Progenitor cell of endocrine pancreas (in vitro differentiated cells): ENCODE measurements at regions not wholly inside any gene's neighbourhood (a gene's known extent, or its start where the extent isn't known, plus 50 kb on each side); places are given as distances from the start of the nearest gene placed in this dataset.
"Not testable (repeated sequence)": the region's sequence is repeated elsewhere in the genome, so short reads cannot be mapped to it uniquely, and the experiment has no call there.

Experiments used
- DNase-seq: peaks from one replicate; pipeline ENCODE4 v3.0.0; 2021; ENCODE audit warnings: low spot score; ENCODE audit not compliant: unreplicated experiment
- H3K27ac Mint-ChIP-seq: 2 replicates; pipeline ENCODE4 v1.8.0; 2021; ENCODE audit warnings: mild to moderate bottlenecking, moderate library complexity, mixed read lengths
- H3K27me3 Mint-ChIP-seq: 2 replicates; pipeline ENCODE4 v1.8.0; 2021; ENCODE audit warnings: mixed read lengths
- H3K36me3 Mint-ChIP-seq: 2 replicates; pipeline ENCODE4 v1.8.0; 2022; ENCODE audit warnings: mixed read lengths; ENCODE audit not compliant: insufficient read depth
- H3K4me1 Mint-ChIP-seq: 2 replicates; pipeline ENCODE4 v1.8.0; 2021; ENCODE audit warnings: low read depth, mixed read lengths
- H3K4me3 Mint-ChIP-seq: 2 replicates; pipeline ENCODE4 v1.8.0; 2021; ENCODE audit warnings: low read depth, mild to moderate bottlenecking, moderate library complexity, mixed read lengths
- H3K9me3 Mint-ChIP-seq: 2 replicates; pipeline ENCODE4 v1.8.0; 2021; ENCODE audit warnings: low read depth, mixed read lengths
- TF ChIP-seq, protein P1 (sequence below): fragments of 200-600 bp; sonication (generic); IDR thresholded peaks from one replicate; pipeline ENCODE4 v1.5.0; 2021; ENCODE audit warnings: antibody characterized with exemption, mild to moderate bottlenecking; ENCODE audit not compliant: unreplicated experiment

DNA sequence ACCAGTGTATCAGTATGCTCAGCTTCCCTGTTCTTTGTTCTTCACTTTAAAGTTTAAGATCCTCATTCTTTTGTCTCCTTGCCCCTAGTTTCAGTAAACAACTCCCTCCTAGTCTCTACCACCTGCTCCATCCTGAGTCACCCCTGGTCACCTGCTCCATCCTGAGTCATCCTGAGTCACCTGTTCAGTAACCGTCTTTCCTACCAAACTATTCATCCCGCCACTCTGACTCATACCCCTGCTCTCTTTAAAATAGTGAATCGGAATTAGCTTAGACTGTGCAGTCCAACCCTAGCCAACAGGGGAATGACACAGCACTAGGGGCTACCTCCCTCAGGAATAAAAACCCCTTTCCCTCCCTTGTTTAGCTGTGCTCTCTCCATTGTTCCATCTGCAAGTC is 888.1 kb upstream of the MDGA2 start:
- H3K4me1 Mint-ChIP-seq: peaks cover 3% of the 10 kb centered on the region
- peaks cover 15% of the 10 kb centered on the region for H3K9me3 Mint-ChIP-seq
- peaks cover 3% of the 10 kb centered on the region for H3K36me3 Mint-ChIP-seq
- no peak for DNase-seq
- H3K4me3 Mint-ChIP-seq: no peak overlapping the region
- H3K27ac Mint-ChIP-seq: no peak overlapping the region
- TF ChIP-seq, protein P1, sequence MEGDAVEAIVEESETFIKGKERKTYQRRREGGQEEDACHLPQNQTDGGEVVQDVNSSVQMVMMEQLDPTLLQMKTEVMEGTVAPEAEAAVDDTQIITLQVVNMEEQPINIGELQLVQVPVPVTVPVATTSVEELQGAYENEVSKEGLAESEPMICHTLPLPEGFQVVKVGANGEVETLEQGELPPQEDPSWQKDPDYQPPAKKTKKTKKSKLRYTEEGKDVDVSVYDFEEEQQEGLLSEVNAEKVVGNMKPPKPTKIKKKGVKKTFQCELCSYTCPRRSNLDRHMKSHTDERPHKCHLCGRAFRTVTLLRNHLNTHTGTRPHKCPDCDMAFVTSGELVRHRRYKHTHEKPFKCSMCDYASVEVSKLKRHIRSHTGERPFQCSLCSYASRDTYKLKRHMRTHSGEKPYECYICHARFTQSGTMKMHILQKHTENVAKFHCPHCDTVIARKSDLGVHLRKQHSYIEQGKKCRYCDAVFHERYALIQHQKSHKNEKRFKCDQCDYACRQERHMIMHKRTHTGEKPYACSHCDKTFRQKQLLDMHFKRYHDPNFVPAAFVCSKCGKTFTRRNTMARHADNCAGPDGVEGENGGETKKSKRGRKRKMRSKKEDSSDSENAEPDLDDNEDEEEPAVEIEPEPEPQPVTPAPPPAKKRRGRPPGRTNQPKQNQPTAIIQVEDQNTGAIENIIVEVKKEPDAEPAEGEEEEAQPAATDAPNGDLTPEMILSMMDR: no peak
- no peaks in the 10 kb centered on the region for H3K27me3 Mint-ChIP-seq

DNA sequence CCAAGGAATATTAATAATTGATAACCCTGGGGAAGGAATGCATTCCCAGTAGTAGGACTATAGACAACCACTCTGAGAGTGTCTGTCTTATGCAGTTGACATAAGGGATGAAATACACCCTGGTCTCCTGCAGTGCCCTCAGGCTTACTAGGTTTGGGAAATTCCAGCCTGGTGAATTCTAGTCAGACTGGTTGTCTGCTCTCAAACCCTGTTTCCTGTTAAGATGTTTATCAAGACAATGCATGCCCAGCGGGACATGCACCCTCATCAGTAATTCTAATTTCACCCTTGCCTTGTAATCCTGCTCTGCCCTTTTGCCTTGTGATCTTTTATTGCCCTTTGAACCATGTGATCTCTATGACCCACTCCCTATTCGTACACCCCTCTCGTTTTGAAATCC is 886.0 kb upstream of the MDGA2 start:
- H3K27me3 Mint-ChIP-seq, H3K36me3 Mint-ChIP-seq, H3K4me3 Mint-ChIP-seq, DNase-seq, H3K4me1 Mint-ChIP-seq: not testable (repeated sequence)
- H3K27ac Mint-ChIP-seq: peak overlapping the region; percentile 2
- H3K9me3 Mint-ChIP-seq: peaks cover 15% of the 10 kb centered on the region

DNA sequence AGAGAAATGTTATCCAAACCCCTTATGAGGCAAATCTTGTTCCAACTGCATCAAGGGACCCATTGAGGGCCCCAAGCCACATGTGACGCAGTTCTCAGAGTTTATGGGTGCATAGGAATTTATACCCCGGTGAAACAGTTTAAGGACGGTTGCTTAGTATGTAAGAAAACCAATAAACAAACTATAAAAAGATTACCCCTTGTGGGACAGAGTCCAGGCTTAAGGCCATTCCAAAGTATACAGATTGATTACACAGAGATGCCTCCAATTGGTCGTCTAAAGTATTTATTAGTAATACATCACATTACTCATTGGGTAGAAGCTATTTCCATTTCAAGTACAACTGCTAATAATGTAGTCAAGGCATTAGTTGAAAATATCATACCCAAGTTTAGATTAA is 885.0 kb upstream of the MDGA2 start:
- no peak overlapping the region for H3K27ac Mint-ChIP-seq
- H3K4me1 Mint-ChIP-seq: no peaks in the 10 kb centered on the region
- peaks cover 15% of the 10 kb centered on the region for H3K9me3 Mint-ChIP-seq
- TF ChIP-seq, protein P1: no peak
- DNase-seq: no peak
- peaks cover 3% of the 10 kb centered on the region for H3K36me3 Mint-ChIP-seq
- no peaks in the 10 kb centered on the region for H3K27me3 Mint-ChIP-seq
- H3K4me3 Mint-ChIP-seq: no peak overlapping the region

DNA sequence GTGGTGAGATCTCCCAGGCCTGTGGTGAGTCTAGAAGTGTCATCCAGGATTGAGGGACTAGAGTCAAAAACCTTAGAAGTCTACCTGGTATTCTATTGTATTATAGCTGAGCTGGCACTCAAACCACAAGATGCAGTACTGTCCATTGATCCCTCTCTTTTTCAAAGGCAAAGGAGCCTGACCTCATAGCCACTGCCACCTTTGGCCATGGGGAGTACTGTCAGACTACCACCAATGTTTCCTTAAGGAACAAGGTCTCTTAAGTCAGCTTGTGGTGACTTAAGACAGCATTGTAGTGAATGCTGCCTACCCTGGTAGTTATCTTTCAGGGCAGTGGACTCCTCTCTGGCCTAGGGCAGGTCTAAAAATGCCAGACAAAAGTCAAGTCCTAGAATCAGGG is 878.0 kb upstream of the MDGA2 start:
- Mint-ChIP-seq H3K9me3 (no peaks in the 10 kb centered on the region), H3K4me3 (no peak overlapping the region), H3K36me3 (no peaks in the 10 kb centered on the region), H3K27me3 (no peaks in the 10 kb centered on the region), H3K27ac (no peak overlapping the region), H3K4me1 (no peaks in the 10 kb centered on the region)
- DNase-seq: no peak
- TF ChIP-seq, protein P1: no peak

DNA sequence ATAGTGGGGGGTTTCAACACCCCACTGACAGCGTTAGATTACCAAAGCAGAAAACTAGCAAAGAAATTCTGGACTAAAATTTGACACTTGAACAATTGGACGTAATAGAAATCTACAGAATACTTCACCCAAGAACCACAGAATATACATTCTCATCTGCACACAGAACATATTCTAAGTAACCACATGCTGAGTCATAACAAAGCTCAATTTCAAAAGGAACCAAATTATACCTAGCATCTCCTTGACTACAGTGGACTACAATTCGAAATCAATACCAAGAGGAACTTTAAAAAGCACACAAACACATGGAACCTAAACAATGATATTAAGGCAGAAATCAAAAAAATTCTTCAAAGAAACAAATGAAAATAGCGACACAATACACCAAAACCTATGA is 871.6 kb upstream of the MDGA2 start:
- no peaks in the 10 kb centered on the region for H3K27me3 Mint-ChIP-seq
- no peaks in the 10 kb centered on the region for H3K4me1 Mint-ChIP-seq
- no peaks in the 10 kb centered on the region for H3K36me3 Mint-ChIP-seq
- DNase-seq: no peak
- no peak overlapping the region for H3K27ac Mint-ChIP-seq
- no peak overlapping the region for H3K4me3 Mint-ChIP-seq
- no peaks in the 10 kb centered on the region for H3K9me3 Mint-ChIP-seq
- TF ChIP-seq, protein P1: no peak

DNA sequence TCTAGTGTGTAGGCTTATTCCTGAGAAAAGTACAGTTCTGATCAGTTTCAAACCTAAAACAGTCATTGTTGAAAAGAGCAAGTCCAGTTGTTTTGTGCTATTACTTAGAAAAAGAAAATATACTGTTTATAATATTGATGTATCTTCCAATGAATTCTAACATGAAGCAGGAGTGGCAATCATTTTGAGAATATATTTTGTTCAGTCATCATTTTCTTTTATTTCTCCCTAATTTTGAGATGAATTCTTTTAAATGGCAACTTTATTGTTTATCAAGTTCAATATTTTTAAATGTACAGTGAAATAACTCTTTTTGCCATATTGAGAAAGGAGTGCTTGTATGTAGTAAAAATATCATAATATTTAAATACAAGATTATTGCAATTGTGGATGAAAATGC is 862.2 kb upstream of the MDGA2 start:
- no peaks in the 10 kb centered on the region for H3K4me1 Mint-ChIP-seq
- TF ChIP-seq, protein P1: no peak
- no peaks in the 10 kb centered on the region for H3K36me3 Mint-ChIP-seq
- no peak overlapping the region for H3K27ac Mint-ChIP-seq
- H3K9me3 Mint-ChIP-seq: no peaks in the 10 kb centered on the region
- H3K27me3 Mint-ChIP-seq: no peaks in the 10 kb centered on the region
- DNase-seq: no peak
- no peak overlapping the region for H3K4me3 Mint-ChIP-seq
